Subcutaneous abdominal adipose tissue (tissue), 5 donors: ENCODE measurements at regions not wholly inside any gene's neighbourhood (a gene's known extent, or its start where the extent isn't known, plus 50 kb on each side); places are given as distances from the start of the nearest gene placed in this dataset.
"Not testable (repeated sequence)": the region's sequence is repeated elsewhere in the genome, so short reads cannot be mapped to it uniquely, and the experiment has no call there.

Source experiments
- H3K27ac ChIP-seq: one replicate; pipeline ENCODE4 v1.7.0; 2013; ENCODE audit warnings: low read depth, mild to moderate bottlenecking, inconsistent platforms, low read length, moderate library complexity
- H3K27me3 ChIP-seq, 5 donors: one replicate each; pipeline ENCODE4 v1.7.0; 2013; ENCODE audit warnings: low read length in 5 of 5, inconsistent platforms in 1 of 5; ENCODE audit not compliant: control insufficient read depth in 5 of 5, insufficient read depth in 4 of 5
- H3K36me3 ChIP-seq, 5 donors: one replicate each; pipeline ENCODE4 v1.7.0; 2013; ENCODE audit warnings: low read length in 5 of 5; ENCODE audit not compliant: control insufficient read depth in 5 of 5, insufficient read depth in 5 of 5
- H3K4me1 ChIP-seq, 5 donors: one replicate each; pipeline ENCODE4 v1.7.0; 2013; ENCODE audit warnings: low read length in 5 of 5, mild to moderate bottlenecking in 3 of 5, moderate library complexity in 1 of 5; ENCODE audit not compliant: control insufficient read depth in 5 of 5, insufficient read depth in 5 of 5
- H3K4me3 ChIP-seq, 5 donors: one replicate each; pipeline ENCODE4 v1.7.0; 2013; ENCODE audit warnings: low read length in 5 of 5, low read depth in 1 of 5
- H3K9ac ChIP-seq, 5 donors: one replicate each; pipeline ENCODE4 v1.7.0; 2013; ENCODE audit warnings: low read length in 5 of 5, mild to moderate bottlenecking in 4 of 5, moderate library complexity in 3 of 5
- H3K9me3 ChIP-seq, 5 donors: one replicate each; pipeline ENCODE4 v1.7.0; 2013; ENCODE audit warnings: low read length in 5 of 5; ENCODE audit not compliant: control insufficient read depth in 5 of 5
- donor health status: healthy.
- donor health status: healthy.
- donor health status: healthy.
- donor health status: healthy.
- donor health status: healthy.

DNA sequence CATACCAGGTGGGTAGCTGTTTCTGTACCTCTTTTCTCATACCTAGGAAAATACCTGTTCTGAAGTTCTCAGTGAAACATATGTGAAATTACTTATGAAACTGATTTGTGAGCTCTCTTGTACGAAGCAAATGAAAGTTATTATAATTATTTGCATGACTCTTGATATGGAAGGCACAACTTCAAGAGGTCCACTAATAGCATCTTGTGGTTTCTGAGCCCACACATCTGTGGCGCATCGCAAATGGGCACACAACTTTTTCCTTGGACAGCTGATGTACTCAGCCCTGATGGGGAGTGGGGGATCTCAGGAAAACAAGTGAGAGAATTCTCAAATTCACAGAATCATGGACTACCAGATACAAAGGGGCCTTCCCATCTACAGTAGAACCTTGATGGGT is 432.3 kb downstream of the CD83 start:
- no peaks in the 10 kb centered on the region for H3K9me3 ChIP-seq
- H3K27ac ChIP-seq, result no peak overlapping the region
- H3K9ac ChIP-seq, result no peak overlapping the region
- H3K4me3 ChIP-seq, result no peak overlapping the region
- H3K36me3 ChIP-seq, result no peaks in the 10 kb centered on the region
- no peaks in the 10 kb centered on the region for H3K27me3 ChIP-seq
- H3K4me1 ChIP-seq, result peaks cover 0 to 9% (median 4%) of the 10 kb centered on the region in 5 donors

DNA sequence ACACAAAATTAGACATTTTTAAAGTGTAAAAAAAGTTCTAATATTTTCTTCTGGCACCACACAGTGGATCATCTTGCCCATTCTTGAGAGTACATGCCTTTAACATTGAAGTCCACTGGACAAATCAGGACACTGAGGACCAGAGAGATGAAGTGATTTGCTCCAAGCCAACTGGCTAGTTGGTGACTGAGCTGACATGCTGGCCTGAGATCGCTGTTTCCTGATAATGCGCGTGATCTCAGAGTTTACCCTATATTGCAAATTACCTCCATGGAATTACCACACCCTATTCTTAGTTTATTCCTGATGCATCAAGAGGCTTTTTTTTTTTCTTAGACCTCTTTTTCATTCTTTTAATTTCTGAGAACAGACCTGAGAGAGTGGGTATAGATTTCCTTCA is 432.8 kb downstream of the CD83 start:
- H3K36me3 ChIP-seq, result no peaks in the 10 kb centered on the region
- H3K9ac ChIP-seq, result no peak overlapping the region
- H3K27me3 ChIP-seq, result no peaks in the 10 kb centered on the region
- H3K4me1 ChIP-seq, result peaks cover 0 to 9% (median 3%) of the 10 kb centered on the region in 5 donors
- H3K4me3 ChIP-seq, result no peak overlapping the region
- no peak overlapping the region for H3K27ac ChIP-seq
- H3K9me3 ChIP-seq, result no peaks in the 10 kb centered on the region

DNA sequence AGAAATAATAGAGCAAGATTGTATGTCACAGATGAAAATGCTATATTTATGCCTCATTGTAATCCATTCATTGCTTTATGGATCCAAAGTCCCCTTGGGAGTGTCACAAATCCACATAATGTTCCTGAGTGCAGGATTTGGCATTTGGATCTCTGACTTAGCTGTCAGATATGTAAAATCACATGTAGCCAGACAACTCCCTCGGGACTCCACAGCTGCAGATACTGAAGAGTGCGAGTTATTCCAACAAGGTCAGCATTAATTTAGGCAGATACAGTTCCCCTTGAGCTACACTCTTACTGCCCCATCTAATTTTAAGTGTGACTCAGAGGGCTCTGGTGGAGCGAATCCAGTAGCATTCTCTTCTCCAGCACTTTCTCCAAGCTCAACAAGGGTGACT is 433.2 kb downstream of the CD83 start:
- H3K9ac ChIP-seq, result no peak overlapping the region
- H3K4me1 ChIP-seq, result peaks cover 0 to 9% (median 3%) of the 10 kb centered on the region in 5 donors
- H3K27ac ChIP-seq, result no peak overlapping the region
- no peaks in the 10 kb centered on the region for H3K9me3 ChIP-seq
- H3K4me3 ChIP-seq, result no peak overlapping the region
- no peaks in the 10 kb centered on the region for H3K36me3 ChIP-seq
- H3K27me3 ChIP-seq, result no peaks in the 10 kb centered on the region

DNA sequence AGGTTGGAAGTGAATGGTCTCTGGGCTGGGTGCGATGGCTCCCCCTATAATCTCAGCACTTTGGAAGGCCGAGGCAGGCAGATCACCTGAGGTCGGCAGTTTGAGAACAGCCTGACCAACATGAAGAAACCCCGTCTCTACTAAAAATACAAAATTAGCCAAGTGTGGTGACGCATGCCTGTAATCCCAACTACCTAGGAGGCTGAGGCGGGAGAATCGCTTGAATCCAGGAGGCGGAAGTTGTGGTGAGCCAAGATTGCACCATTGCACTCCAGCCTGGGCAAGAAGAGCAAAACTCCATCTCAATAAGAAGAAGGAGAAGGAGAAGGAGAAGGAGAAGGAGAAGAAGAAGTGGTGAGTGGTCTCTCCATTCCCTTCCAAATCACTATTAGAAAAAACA is 434.0 kb downstream of the CD83 start:
- H3K27me3 ChIP-seq, H3K9ac ChIP-seq, H3K27ac ChIP-seq, H3K9me3 ChIP-seq, H3K4me3 ChIP-seq, H3K36me3 ChIP-seq, H3K4me1 ChIP-seq: not testable (repeated sequence)

DNA sequence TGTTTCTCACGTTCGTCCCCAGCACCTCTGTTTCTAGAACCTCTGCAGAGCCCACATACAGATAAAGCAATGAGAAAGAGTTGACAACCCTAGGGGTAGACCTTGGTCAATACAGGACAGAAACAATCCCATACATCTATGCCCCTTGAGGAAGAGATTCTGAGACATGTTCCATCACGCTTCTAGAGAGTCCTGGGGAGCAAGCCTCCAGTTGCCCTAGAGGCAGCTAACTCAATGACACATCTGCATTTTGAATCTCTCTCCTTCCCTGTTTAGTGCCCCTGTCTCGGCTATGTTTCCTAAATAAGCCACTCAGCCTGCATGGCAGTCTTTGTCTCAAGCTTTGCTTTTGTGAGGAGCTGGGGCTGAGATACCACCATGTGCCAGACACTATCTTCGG is 435.3 kb downstream of the CD83 start:
- Histone ChIP-seq H3K27ac (no peak overlapping the region), H3K4me1 (peaks cover 0 to 9% (median 3%) of the 10 kb centered on the region in 5 donors), H3K9ac (no peak overlapping the region), H3K36me3 (no peaks in the 10 kb centered on the region), H3K4me3 (no peak overlapping the region), H3K27me3 (no peaks in the 10 kb centered on the region), H3K9me3 (no peaks in the 10 kb centered on the region)

DNA sequence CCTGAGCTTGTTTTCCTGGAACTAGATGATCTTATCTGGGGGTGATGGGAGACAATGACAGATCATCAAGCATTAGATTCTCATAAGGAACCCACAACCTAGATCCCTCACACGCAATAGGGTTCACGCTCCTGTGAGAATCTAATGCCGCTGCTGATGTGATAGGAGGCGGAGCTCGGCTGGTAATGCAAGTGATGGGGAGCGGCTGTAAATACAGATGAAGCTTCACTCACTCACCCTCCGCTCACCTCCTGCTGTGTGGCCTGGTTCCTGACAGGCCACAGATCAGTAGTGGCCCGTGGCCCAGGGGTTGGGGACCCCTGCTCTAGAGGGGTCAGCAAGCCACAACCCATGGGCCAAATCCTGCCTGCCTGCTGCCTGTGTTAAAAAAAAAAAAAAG is 435.9 kb downstream of the CD83 start:
- peaks cover 0 to 9% (median 3%) of the 10 kb centered on the region in 5 donors for H3K4me1 ChIP-seq
- no peaks in the 10 kb centered on the region for H3K36me3 ChIP-seq
- no peak overlapping the region for H3K4me3 ChIP-seq
- H3K9ac ChIP-seq, result no peak overlapping the region
- no peaks in the 10 kb centered on the region for H3K9me3 ChIP-seq
- no peak overlapping the region for H3K27ac ChIP-seq
- no peaks in the 10 kb centered on the region for H3K27me3 ChIP-seq

DNA sequence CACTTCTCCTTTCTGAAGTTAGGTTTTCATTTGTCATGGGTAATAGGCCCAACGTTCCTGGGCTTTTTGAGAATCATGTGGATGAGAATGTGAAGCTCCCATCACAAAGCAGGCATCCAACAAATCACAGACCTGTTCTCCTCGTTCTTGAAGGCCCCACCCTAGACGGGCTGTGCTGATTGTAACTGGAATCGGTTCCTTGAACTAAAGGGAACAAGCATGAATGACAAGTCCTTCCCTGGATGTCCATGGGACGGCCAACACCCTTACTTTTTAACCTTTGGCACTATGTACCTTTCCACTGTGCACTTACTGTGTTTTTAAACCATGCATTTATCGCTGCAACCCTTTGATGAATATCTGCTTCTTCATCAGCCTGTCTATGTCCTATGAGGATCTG is 438.2 kb downstream of the CD83 start:
- H3K9me3 ChIP-seq, result no peaks in the 10 kb centered on the region
- peaks cover 0 to 7% (median 3%) of the 10 kb centered on the region in 5 donors for H3K4me1 ChIP-seq
- H3K36me3 ChIP-seq, result no peaks in the 10 kb centered on the region
- H3K4me3 ChIP-seq, result no peak overlapping the region
- no peak overlapping the region for H3K27ac ChIP-seq
- no peak overlapping the region for H3K9ac ChIP-seq
- H3K27me3 ChIP-seq, result no peaks in the 10 kb centered on the region

DNA sequence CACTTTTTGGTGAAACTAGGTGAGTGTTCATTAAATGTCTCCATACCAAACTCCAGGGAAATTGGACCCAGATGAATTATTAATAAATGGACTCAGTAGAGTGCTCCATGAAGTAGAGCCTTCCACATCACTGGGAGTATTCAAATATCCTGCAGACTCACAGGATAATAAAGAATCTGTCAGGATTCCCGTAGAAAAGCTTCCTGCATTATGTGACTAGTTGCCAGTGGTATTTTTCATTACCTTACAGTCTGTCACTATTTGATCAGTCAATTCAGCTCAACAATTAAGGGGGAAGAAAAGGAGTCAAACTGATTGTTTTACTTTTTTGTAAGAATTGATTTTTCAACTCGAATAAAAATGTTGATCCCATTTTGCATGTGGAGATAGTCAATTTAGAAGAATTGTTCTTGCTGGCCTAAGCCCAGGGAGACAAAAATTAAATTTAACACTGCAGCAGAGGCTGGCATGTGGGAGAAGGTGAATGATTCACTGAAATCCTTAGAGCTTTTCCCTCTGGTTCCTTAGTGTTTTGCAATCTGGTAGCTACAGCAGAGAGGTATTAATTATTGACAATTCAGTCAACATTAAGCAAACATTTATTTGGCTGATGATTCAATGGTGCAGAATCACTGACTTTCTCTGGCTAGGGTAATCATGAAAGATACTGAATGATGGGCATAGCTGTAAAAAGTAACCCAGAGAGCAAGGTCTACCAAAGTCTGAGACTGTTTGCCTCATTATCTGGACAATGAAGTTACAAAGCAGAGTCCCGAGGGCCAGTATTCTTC is 442.4 kb downstream of the CD83 start:
- H3K36me3 ChIP-seq, result no peaks in the 10 kb centered on the region
- no peaks in the 10 kb centered on the region for H3K4me1 ChIP-seq
- no peak overlapping the region for H3K9ac ChIP-seq
- H3K27ac ChIP-seq, result no peak overlapping the region
- H3K4me3 ChIP-seq, result no peak overlapping the region
- no peaks in the 10 kb centered on the region for H3K9me3 ChIP-seq
- H3K27me3 ChIP-seq, result no peaks in the 10 kb centered on the region

DNA sequence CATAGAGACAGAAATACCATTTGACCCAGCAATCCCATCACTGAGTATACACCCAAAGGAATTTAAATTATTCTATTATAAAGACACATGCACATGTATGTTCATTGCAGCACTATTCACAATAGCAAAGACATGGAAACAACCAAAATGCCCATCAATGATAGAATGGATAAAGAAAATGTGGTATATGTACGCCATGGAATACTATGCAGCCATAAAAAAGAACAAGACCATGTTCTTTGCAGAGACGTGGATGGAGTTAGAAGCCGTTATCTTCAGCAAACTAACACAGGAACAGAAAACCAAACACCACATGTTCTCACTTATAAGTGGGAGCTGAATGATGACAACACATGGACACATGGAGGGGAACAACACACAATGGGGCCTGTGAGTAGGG is 444.0 kb downstream of the CD83 start:
- H3K4me1 ChIP-seq, H3K36me3 ChIP-seq, H3K9me3 ChIP-seq, H3K27me3 ChIP-seq, H3K4me3 ChIP-seq, H3K9ac ChIP-seq, H3K27ac ChIP-seq: not testable (repeated sequence)

DNA sequence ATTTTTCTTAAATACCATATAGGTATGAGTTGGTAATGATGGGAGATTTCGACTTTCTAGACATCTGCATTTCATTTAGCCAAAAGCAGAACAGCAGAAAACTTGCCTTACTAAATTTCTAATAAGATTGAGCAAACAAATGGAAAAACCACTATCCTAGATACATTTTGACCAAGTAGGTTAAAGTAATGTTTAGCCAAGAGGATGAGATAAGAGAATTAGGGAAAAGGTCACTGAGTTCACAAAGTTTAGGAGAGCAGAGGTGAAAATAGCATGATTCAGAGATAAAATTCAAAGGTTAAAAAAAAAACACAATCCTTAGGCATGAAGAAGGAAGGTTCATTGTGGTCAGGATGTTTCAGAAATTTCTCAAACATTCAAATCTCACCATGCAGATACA is 450.3 kb downstream of the CD83 start:
- H3K4me1 ChIP-seq, result no peaks in the 10 kb centered on the region
- no peaks in the 10 kb centered on the region for H3K9me3 ChIP-seq
- H3K36me3 ChIP-seq, result no peaks in the 10 kb centered on the region
- peaks cover 0 to 4% (median 0%) of the 10 kb centered on the region in 5 donors for H3K27me3 ChIP-seq
- H3K27ac ChIP-seq, result no peak overlapping the region
- no peak overlapping the region for H3K4me3 ChIP-seq
- no peak overlapping the region for H3K9ac ChIP-seq
